HEK293 (cell line): ENCODE measurements at regions not wholly inside any gene's neighbourhood (a gene's known extent, or its start where the extent isn't known, plus 50 kb on each side); places are given as distances from the start of the nearest gene placed in this dataset.

Experiments used
- CTCF ChIA-PET: fragments of 350-600 bp; formaldehyde crosslinking; extraction: SDS; loops from one replicate; lab custom pipeline; 2021; ENCODE audit warnings: antibody characterized with exemption; lab: Yijun Ruan, JAX
- POLR2A ChIA-PET: fragments of 300-600 bp; formaldehyde crosslinking; extraction: SDS; loops from one replicate; lab custom pipeline; 2020; ENCODE audit warnings: antibody characterized with exemption, inconsistent platforms; lab: Yijun Ruan, JAX
- H3K27ac ChIP-seq: fragments of 200-500 bp; sonication (Bioruptor generic); 2 replicates; pipeline ENCODE4 v1.5.1; 2014; ENCODE audit warnings: low read depth, low read length, control low read depth, inconsistent platforms; ENCODE audit errors: extremely low read depth
- H3K36me3 ChIP-seq, 2 experiments: fragments of 200-500 bp in 1 of 2; sonication (Bioruptor generic) in 1 of 2; 1 replicate in 1 of 2; 2 replicates in 1 of 2; pipeline ENCODE4 v1.5.1; 2014 to 2017; ENCODE audit warnings: inconsistent platforms in 2 of 2, low read length in 2 of 2; ENCODE audit not compliant: control insufficient read depth in 2 of 2, insufficient read depth in 1 of 2
- H3K4me1 ChIP-seq: fragments of 200-500 bp; sonication (Bioruptor generic); 2 replicates; pipeline ENCODE4 v1.5.1; 2014; ENCODE audit warnings: mild to moderate bottlenecking, low read length, inconsistent platforms; ENCODE audit not compliant: control insufficient read depth, insufficient read depth
- H3K4me3 ChIP-seq: 2 replicates; pipeline ENCODE4 v1.5.1; 2011; ENCODE audit warnings: low read depth, mild to moderate bottlenecking, control low read depth, low read length, moderate library complexity
- H3K9me3 ChIP-seq: fragments of 200-500 bp; sonication (Bioruptor generic); 2 replicates; pipeline ENCODE4 v1.5.1; 2014; ENCODE audit warnings: low read depth, low read length, inconsistent platforms; ENCODE audit not compliant: control insufficient read depth, insufficient read depth
- AEBP2 ChIP-seq: fragments of 450-650 bp; formaldehyde crosslinking; IDR thresholded peaks from 2 replicates; pipeline ENCODE4 v1.5.1; 2016; ENCODE audit warnings: missing biosample characterization, missing genetic modification characterization, borderline replicate concordance
- BCL11B ChIP-seq: fragments of 450-650 bp; formaldehyde crosslinking; IDR thresholded peaks from 2 replicates; pipeline ENCODE4 v1.5.1; 2016; ENCODE audit warnings: low read depth, missing biosample characterization, missing genetic modification characterization
- ELK4 ChIP-seq: IDR thresholded peaks from 2 replicates; pipeline ENCODE4 v1.6.1; 2011; ENCODE audit warnings: mild to moderate bottlenecking, low read depth, low read length, borderline replicate concordance
- FEZF1 ChIP-seq: fragments of 450-650 bp; formaldehyde crosslinking; IDR thresholded peaks from 2 replicates; pipeline ENCODE4 v1.5.1; 2016; ENCODE audit warnings: missing biosample characterization, missing genetic modification characterization
- GLIS2 ChIP-seq: fragments of 450-650 bp; formaldehyde crosslinking; IDR thresholded peaks from 2 replicates; pipeline ENCODE4 v1.5.1; 2016; ENCODE audit warnings: missing biosample characterization, missing genetic modification characterization
- SALL2 ChIP-seq: fragments of 450-650 bp; formaldehyde crosslinking; IDR thresholded peaks from 2 replicates; pipeline ENCODE4 v1.5.0; 2017; ENCODE audit warnings: missing biosample characterization, mild to moderate bottlenecking, missing genetic modification characterization, borderline replicate concordance
- SCRT1 ChIP-seq: fragments of 450-650 bp; formaldehyde crosslinking; IDR thresholded peaks from 2 replicates; pipeline ENCODE4 v1.5.1; 2016; ENCODE audit warnings: missing biosample characterization, missing genetic modification characterization, borderline replicate concordance
- SETDB1 ChIP-seq: IDR thresholded peaks from one replicate; pipeline ENCODE4 v1.6.1; 2017; ENCODE audit warnings: mild to moderate bottlenecking, low read length, moderate library complexity, mixed read lengths; ENCODE audit not compliant: insufficient read length
- SP2 ChIP-seq: fragments of 450-650 bp; formaldehyde crosslinking; IDR thresholded peaks from 2 replicates; pipeline ENCODE4 v1.5.1; 2016; ENCODE audit warnings: missing biosample characterization, missing genetic modification characterization
- TRIM28 ChIP-seq: IDR thresholded peaks from 2 replicates; pipeline ENCODE4 v1.6.1; 2011; ENCODE audit warnings: low read length, control low read depth, borderline replicate concordance
- ZBTB10 ChIP-seq: fragments of 450-650 bp; formaldehyde crosslinking; IDR thresholded peaks from 2 replicates; pipeline ENCODE4 v1.5.1; 2016; ENCODE audit warnings: missing biosample characterization, missing genetic modification characterization
- ZIC2 ChIP-seq: fragments of 450-650 bp; formaldehyde crosslinking; IDR thresholded peaks from 2 replicates; pipeline ENCODE4 v1.5.1; 2016; ENCODE audit warnings: missing biosample characterization, missing genetic modification characterization
- ZNF133 ChIP-seq: fragments of 450-650 bp; formaldehyde crosslinking; IDR thresholded peaks from 2 replicates; pipeline ENCODE4 v1.5.1; 2016; ENCODE audit warnings: missing biosample characterization, missing genetic modification characterization
- ZNF202 ChIP-seq: fragments of 450-650 bp; formaldehyde crosslinking; IDR thresholded peaks from 2 replicates; pipeline ENCODE4 v1.5.1; 2016; ENCODE audit warnings: missing biosample characterization, missing genetic modification characterization, borderline replicate concordance
- ZNF292 ChIP-seq: fragments of 450-650 bp; formaldehyde crosslinking; IDR thresholded peaks from 2 replicates; pipeline ENCODE4 v1.5.1; 2016; ENCODE audit warnings: low read depth, missing biosample characterization, missing genetic modification characterization, borderline replicate concordance
- ZNF302 ChIP-seq: fragments of 450-650 bp; formaldehyde crosslinking; IDR thresholded peaks from 2 replicates; pipeline ENCODE4 v1.5.1; 2016; ENCODE audit warnings: missing biosample characterization, missing genetic modification characterization, low read depth
- ZNF510 ChIP-seq: fragments of 450-650 bp; formaldehyde crosslinking; IDR thresholded peaks from 2 replicates; pipeline ENCODE4 v1.5.1; 2018; ENCODE audit warnings: mild to moderate bottlenecking, missing genetic modification characterization, missing biosample characterization; ENCODE audit not compliant: insufficient replicate concordance
- ZNF549 ChIP-seq: fragments of 450-650 bp; IDR thresholded peaks from 2 replicates; pipeline ENCODE4 v1.5.1; 2018; ENCODE audit warnings: missing biosample characterization, missing genetic modification characterization, mild to moderate bottlenecking, inconsistent platforms, moderate library complexity
- ZNF670 ChIP-seq: fragments of 450-650 bp; formaldehyde crosslinking; IDR thresholded peaks from 2 replicates; pipeline ENCODE4 v1.5.1; 2016; ENCODE audit warnings: missing biosample characterization, missing genetic modification characterization, low read depth
- ZNF692 ChIP-seq: fragments of 450-650 bp; formaldehyde crosslinking; IDR thresholded peaks from 2 replicates; pipeline ENCODE4 v1.5.1; 2016; ENCODE audit warnings: missing biosample characterization, missing genetic modification characterization
- ZSCAN23 ChIP-seq: fragments of 450-650 bp; formaldehyde crosslinking; IDR thresholded peaks from 2 replicates; pipeline ENCODE4 v1.5.1; 2016; ENCODE audit warnings: missing biosample characterization, missing genetic modification characterization

- TF ChIP-seq SALL2 (tag by site-specific recombination): no peak
- TF ChIP-seq ZNF133: no peak
- TF ChIP-seq ZNF302 (tag by site-specific recombination): no peak
- H3K27ac ChIP-seq: no peak overlapping the region
Measured at GRCh38 chr14:66196670-66197069, 289.5 kb upstream of the CCDC196 start.

GRCh38 chr14:66197276-66197675 is 288.9 kb upstream of the CCDC196 start:
- Histone ChIP-seq H3K9me3 (no peaks in the 10 kb centered on the region), H3K4me1 (no peaks in the 10 kb centered on the region), H3K4me3 (no peak overlapping the region), H3K36me3 (no peaks in the 10 kb centered on the region), H3K27ac (no peak overlapping the region)
- TF ChIP-seq ZNF692 (tag by site-specific recombination) (no peak), SCRT1 (tag by site-specific recombination) (no peak), ZSCAN23 (no peak), ZNF670 (tag by site-specific recombination) (no peak), ZNF292 (no peak), AEBP2 (tag by site-specific recombination) (no peak), GLIS2 (no peak), BCL11B (tag by site-specific recombination) (no peak)
- ChIA-PET CTCF (interaction anchor here (0.7 kb wide), 1 partner anchor 1009 kb away, joined by 4 read pairs; no protein-coding TSS in a partner anchor), POLR2A (no interaction called here)

More at GRCh38 chr14:66196670-66197069, 289.5 kb upstream of the CCDC196 start:
- CTCF ChIA-PET: no interaction called here
- H3K9me3 ChIP-seq: no peaks in the 10 kb centered on the region
- POLR2A ChIA-PET: no interaction called here
- H3K4me1 ChIP-seq: no peaks in the 10 kb centered on the region
- H3K4me3 ChIP-seq: no peak overlapping the region
- no peaks in the 10 kb centered on the region for H3K36me3 ChIP-seq

DNA sequence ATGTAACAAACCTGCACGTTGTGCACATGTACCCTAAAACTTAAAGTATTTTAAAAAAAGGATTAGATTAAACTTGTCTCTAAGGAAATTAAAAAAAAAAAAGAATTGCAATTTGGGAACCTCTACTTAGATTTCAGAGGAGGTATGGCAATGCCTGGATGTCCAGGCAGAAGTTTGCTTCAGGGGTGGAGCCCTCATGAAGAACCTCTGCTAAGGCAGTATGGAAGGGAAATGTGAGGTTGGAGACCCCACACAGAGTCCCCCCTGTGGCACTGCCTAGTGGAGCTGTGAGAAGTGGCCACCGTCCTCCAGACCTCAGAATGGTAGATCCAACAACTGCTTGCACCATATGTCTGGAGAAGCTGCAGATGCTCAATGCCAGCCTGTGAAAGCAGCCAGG is 279.6 kb upstream of the CCDC196 start:
- ChIA-PET CTCF (no interaction called here), POLR2A (no interaction called here)
- Histone ChIP-seq H3K4me1 (no peaks in the 10 kb centered on the region), H3K36me3 (no peaks in the 10 kb centered on the region), H3K27ac (no peak overlapping the region), H3K9me3 (no peaks in the 10 kb centered on the region), H3K4me3 (no peak overlapping the region)
- no peak for TF ChIP-seq ZIC2 (tag by site-specific recombination)
- TF ChIP-seq SETDB1: peak; percentile 60
- no peak for TF ChIP-seq ZNF202 (tag by site-specific recombination)

GRCh38 chr14:66216763-66217162 is 269.4 kb upstream of the CCDC196 start:
- POLR2A ChIA-PET: no interaction called here
- no peak overlapping the region for H3K27ac ChIP-seq
- no peaks in the 10 kb centered on the region for H3K4me1 ChIP-seq
- H3K36me3 ChIP-seq: no peaks in the 10 kb centered on the region
- H3K4me3 ChIP-seq: no peak overlapping the region
- no peaks in the 10 kb centered on the region for H3K9me3 ChIP-seq
- CTCF ChIA-PET: no interaction called here
- TF ChIP-seq ZBTB10 (tag by site-specific recombination) (no peak), ELK4 (no peak), ZNF510 (tag by site-specific recombination) (peak; percentile 51), TRIM28 (peak; percentile 87; the same call in 1 of the 2 replicates), SP2 (tag by site-specific recombination) (no peak), FEZF1 (tag by site-specific recombination) (no peak), ZNF549 (tag by site-specific recombination) (peak; percentile 60; the same call in 1 of the 2 replicates)
